Neural progenitor cell (in vitro differentiated cells): ENCODE measurements at regions not wholly inside any gene's neighbourhood (a gene's known extent, or its start where the extent isn't known, plus 50 kb on each side); places are given as distances from the start of the nearest gene placed in this dataset.
A peak's percentile ranks its signal among the peaks of the same experiment; 100 is the strongest.

ENCODE experiments used
- DNase-seq: peaks from one replicate; pipeline ENCODE4 v3.0.0-alpha.2; 2016; ENCODE audit warnings: low spot score
- H2AFZ ChIP-seq: fragments of 200-600 bp; sonication (generic); replicated peaks from 2 replicates; pipeline ENCODE4 v1.6.1; 2016; ENCODE audit warnings: antibody characterized with exemption
- H3F3A ChIP-seq: fragments of 200-600 bp; sonication (generic); 2 replicates; pipeline ENCODE4 v1.6.1; 2016; ENCODE audit warnings: antibody characterized with exemption, low read depth
- H3K27ac ChIP-seq: fragments of 200-600 bp; sonication (generic); 2 replicates; pipeline ENCODE4 v1.5.1; 2016; ENCODE audit warnings: mild to moderate bottlenecking
- H3K27me3 ChIP-seq: fragments of 200-600 bp; sonication (generic); 2 replicates; pipeline ENCODE4 v1.6.1; 2016; ENCODE audit warnings: mild to moderate bottlenecking, moderate library complexity
- H3K36me3 ChIP-seq: fragments of 200-600 bp; sonication (generic); 2 replicates; pipeline ENCODE4 v1.5.1; 2016
- H3K4me1 ChIP-seq: fragments of 200-600 bp; sonication (generic); 2 replicates; pipeline ENCODE4 v1.6.1; 2016; ENCODE audit warnings: mixed run types
- H3K4me2 ChIP-seq: fragments of 200-600 bp; sonication (generic); 2 replicates; pipeline ENCODE4 v1.6.1; 2016
- H3K4me3 ChIP-seq: fragments of 200-600 bp; sonication (generic); 2 replicates; pipeline ENCODE4 v1.5.1; 2016
- H3K79me2 ChIP-seq: fragments of 200-600 bp; sonication (generic); 2 replicates; pipeline ENCODE4 v1.6.1; 2016; ENCODE audit warnings: low read depth
- H3K9ac ChIP-seq: fragments of 200-600 bp; sonication (generic); 2 replicates; pipeline ENCODE4 v1.6.1; 2016
- H3K9me3 ChIP-seq: fragments of 200-600 bp; sonication (generic); 2 replicates; pipeline ENCODE4 v1.5.1; 2016; ENCODE audit warnings: low read depth
- H4K20me1 ChIP-seq: fragments of 200-600 bp; sonication (generic); 2 replicates; pipeline ENCODE4 v1.6.1; 2016; ENCODE audit warnings: low read depth
- H3K27ac Mint-ChIP-seq: 3 replicates; pipeline ENCODE4 v1.8.0; 2021; ENCODE audit warnings: mixed read lengths
- H3K27me3 Mint-ChIP-seq: 2 replicates; pipeline ENCODE4 v1.8.0; 2022; ENCODE audit warnings: low read depth, mild to moderate bottlenecking, inconsistent platforms, moderate library complexity, mixed read lengths; ENCODE audit not compliant: insufficient read depth
- H3K36me3 Mint-ChIP-seq: 3 replicates; pipeline ENCODE4 v1.8.0; 2021; ENCODE audit warnings: mixed read lengths
- H3K4me1 Mint-ChIP-seq: 3 replicates; pipeline ENCODE4 v1.8.0; 2021; ENCODE audit warnings: mixed read lengths
- H3K4me3 Mint-ChIP-seq: 3 replicates; pipeline ENCODE4 v1.8.0; 2021; ENCODE audit warnings: mild to moderate bottlenecking, moderate library complexity, mixed read lengths
- H3K9me3 Mint-ChIP-seq: 3 replicates; pipeline ENCODE4 v1.8.0; 2020; ENCODE audit warnings: mixed read lengths
- CTCF ChIP-seq: fragments of 200-600 bp; sonication (generic); IDR thresholded peaks from 2 replicates; pipeline ENCODE4 v1.5.1; 2017; ENCODE audit warnings: antibody characterized with exemption, mild to moderate bottlenecking
- EZH2 ChIP-seq: fragments of 200-600 bp; sonication (generic); IDR thresholded peaks from 2 replicates; pipeline ENCODE4 v1.6.1; 2017; ENCODE audit warnings: antibody characterized with exemption, mild to moderate bottlenecking, moderate library complexity
- EZH2phosphoT487 ChIP-seq: fragments of 200-600 bp; sonication (generic); IDR thresholded peaks from 2 replicates; pipeline ENCODE4 v1.6.1; 2017; ENCODE audit warnings: antibody characterized with exemption

GRCh38 chr1:4512636-4513035 is 141.8 kb upstream of the AJAP1 start:
- Histone ChIP-seq H3K9me3 (no peaks in the 10 kb centered on the region), H3F3A (no peaks in the 10 kb centered on the region), H3K36me3 (no peaks in the 10 kb centered on the region), H3K27ac (no peak overlapping the region), H3K4me1 (no peaks in the 10 kb centered on the region), H3K9ac (no peak overlapping the region), H3K27me3 (no peaks in the 10 kb centered on the region), H2AFZ (no peak overlapping the region), H3K4me2 (no peak overlapping the region), H4K20me1 (no peaks in the 10 kb centered on the region), H3K79me2 (no peaks in the 10 kb centered on the region), H3K4me3 (no peak overlapping the region)
- Mint-ChIP-seq H3K27ac (no peak overlapping the region), H3K9me3 (no peaks in the 10 kb centered on the region), H3K36me3 (no peaks in the 10 kb centered on the region), H3K4me1 (peaks cover 21% of the 10 kb centered on the region), H3K4me3 (no peak overlapping the region), H3K27me3 (peaks cover 30% of the 10 kb centered on the region)
- TF ChIP-seq EZH2phosphoT487 (no peak), CTCF (no peak), EZH2 (no peak)
- no peak for DNase-seq

DNA sequence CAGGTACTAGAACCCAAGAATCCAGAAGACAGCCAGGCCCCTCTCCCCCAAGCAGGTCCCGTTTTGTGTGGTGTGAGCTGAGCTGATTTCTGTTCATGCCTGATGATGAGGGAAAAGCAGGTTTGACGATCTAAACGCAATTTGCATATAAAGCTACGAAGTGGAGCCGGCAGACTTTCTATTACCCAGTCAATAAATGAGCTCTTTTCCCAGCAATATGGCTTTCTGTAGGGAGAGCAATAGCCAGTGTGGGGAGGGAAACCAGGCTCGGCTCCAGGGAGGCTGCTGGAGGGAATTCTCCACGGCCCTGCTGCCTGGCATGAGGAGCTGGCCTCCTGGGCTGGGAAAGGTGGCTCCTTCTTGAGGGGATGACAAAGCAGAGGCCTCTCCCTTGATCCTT is 140.7 kb upstream of the AJAP1 start:
- H3K9ac ChIP-seq: no peak overlapping the region
- H3K4me2 ChIP-seq: no peak overlapping the region
- no peak overlapping the region for H2AFZ ChIP-seq
- no peak overlapping the region for H3K4me3 ChIP-seq
- H3K79me2 ChIP-seq: no peaks in the 10 kb centered on the region
- DNase-seq: no peak
- H3K9me3 Mint-ChIP-seq: no peaks in the 10 kb centered on the region
- H3F3A ChIP-seq: no peaks in the 10 kb centered on the region
- no peaks in the 10 kb centered on the region for H4K20me1 ChIP-seq
- H3K36me3 ChIP-seq: no peaks in the 10 kb centered on the region
- peak overlapping the region; percentile 48 for H3K27ac Mint-ChIP-seq
- H3K4me1 Mint-ChIP-seq: peaks cover 27% of the 10 kb centered on the region
- no peaks in the 10 kb centered on the region for H3K36me3 Mint-ChIP-seq
- no peak overlapping the region for H3K4me3 Mint-ChIP-seq
- H3K9me3 ChIP-seq: no peaks in the 10 kb centered on the region
- no peaks in the 10 kb centered on the region for H3K4me1 ChIP-seq
- TF ChIP-seq EZH2phosphoT487 (no peak), EZH2 (no peak), CTCF (no peak)
- H3K27me3 Mint-ChIP-seq: peaks cover 26% of the 10 kb centered on the region
- no peak overlapping the region for H3K27ac ChIP-seq
- H3K27me3 ChIP-seq: no peaks in the 10 kb centered on the region

DNA sequence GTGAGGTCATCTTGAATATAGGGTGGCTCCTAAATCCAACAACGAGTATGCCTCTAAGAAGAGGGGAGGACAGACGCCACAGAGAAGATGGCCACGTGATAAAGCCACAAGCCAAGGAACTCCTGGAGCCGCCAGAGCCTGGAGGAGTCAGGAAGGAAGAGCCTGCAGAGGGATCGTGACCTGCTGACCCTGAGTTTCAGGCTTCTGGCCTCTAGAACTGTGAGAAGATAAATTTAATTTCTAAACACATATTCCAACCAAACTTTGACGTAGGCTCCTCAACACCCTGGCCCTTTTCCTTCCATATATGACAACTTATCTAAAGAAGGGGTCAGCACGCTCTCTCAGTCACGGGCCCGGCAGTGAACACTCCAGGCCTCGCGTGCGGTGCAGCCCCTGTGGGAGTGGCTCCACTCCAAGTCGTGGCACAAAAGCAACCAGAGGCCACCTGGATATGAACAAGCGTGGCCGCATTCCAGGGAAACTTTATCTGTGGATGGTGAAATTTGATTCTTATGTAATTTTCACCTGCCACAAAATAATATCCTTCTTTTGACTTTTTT is 138.6 kb upstream of the AJAP1 start:
- Histone ChIP-seq H3K4me1 (no peaks in the 10 kb centered on the region), H3K9ac (no peak overlapping the region), H3K4me3 (no peak overlapping the region), H3K79me2 (no peaks in the 10 kb centered on the region), H3F3A (no peaks in the 10 kb centered on the region), H3K36me3 (no peaks in the 10 kb centered on the region), H3K27me3 (no peaks in the 10 kb centered on the region), H3K9me3 (no peaks in the 10 kb centered on the region), H4K20me1 (no peaks in the 10 kb centered on the region), H3K4me2 (no peak overlapping the region), H2AFZ (no peak overlapping the region), H3K27ac (no peak overlapping the region)
- H3K36me3 Mint-ChIP-seq: no peaks in the 10 kb centered on the region
- DNase-seq: no peak
- TF ChIP-seq EZH2phosphoT487 (no peak), CTCF (no peak), EZH2 (no peak)
- H3K27me3 Mint-ChIP-seq: peaks cover 25% of the 10 kb centered on the region
- H3K4me1 Mint-ChIP-seq: peaks cover 27% of the 10 kb centered on the region
- H3K27ac Mint-ChIP-seq: no peak overlapping the region
- H3K4me3 Mint-ChIP-seq: no peak overlapping the region
- H3K9me3 Mint-ChIP-seq: no peaks in the 10 kb centered on the region
